Pancreas (tissue), 10 donors: ENCODE measurements at regions not wholly inside any gene's neighbourhood (a gene's known extent, or its start where the extent isn't known, plus 50 kb on each side); places are given as distances from the start of the nearest gene placed in this dataset.

Experiments used
- ATAC-seq, 4 donors: fragments of 200-7000 bp; cut with Tn5 transposase; one replicate each; pipeline versions ENCODE4 v1.8.0 to v1.9.1; 2020; ENCODE audit warnings: mild to moderate bottlenecking in 4 of 4, moderate library complexity in 4 of 4
- DNase-seq, 6 donors: peaks; one replicate each; pipeline ENCODE4 v3.0.0-alpha.2; 2020
- FAIRE-seq: peaks from 2 replicates; lab custom pipeline; 2012; peaks lifted over from hg19 to GRCh38; lab: Jason Lieb, UNC
- H3K27ac ChIP-seq, 4 donors: fragments of 200-600 bp; sonication (generic); 1 replicate in 3 of 4; 2 replicates in 1 of 4; pipeline versions ENCODE4 v1.5.0 to v1.8.0; 2020
- H3K27me3 ChIP-seq, 4 donors: fragments of 200-600 bp; one replicate each; pipeline ENCODE4 v1.8.0; 2021
- H3K36me3 ChIP-seq, 3 donors: fragments of 200-600 bp; sonication (generic) in 1 of 3; one replicate each; pipeline versions ENCODE4 v1.5.0 to v1.8.0; 2020 to 2021
- H3K4me1 ChIP-seq, 3 donors: fragments of 200-600 bp; one replicate each; pipeline ENCODE4 v1.8.0; 2021
- H3K4me3 ChIP-seq, 4 donors: fragments of 200-600 bp; sonication (generic) in 2 of 4; one replicate each; pipeline versions ENCODE4 v1.5.0 to v1.8.0; 2020 to 2021
- H3K9me3 ChIP-seq, 4 donors: fragments of 200-600 bp; one replicate each; pipeline ENCODE4 v1.8.0; 2021
- CTCF ChIP-seq, 4 donors: fragments of 200-600 bp; sonication (generic) in 3 of 4; IDR thresholded peaks; one replicate each; pipeline versions ENCODE4 v1.5.0 to v1.8.0; 2021; ENCODE audit warnings: antibody characterized with exemption in 4 of 4
- WGBS, 2 donors: extraction: QIAGEN DNeasy Blood & Tissue Kit; methylation state at CpG; one replicate each; pipeline ENCODE4 v1.1.7; 2013; 5-methylcytosine and 5-hydroxymethylcytosine counted together
- intact Hi-C, 3 donors: fragments of 100-400 bp; cut with DNase I; formaldehyde crosslinking; loops; one replicate each; pipeline versions ENCODE4 v1.11.1 to v1.14.2; 2022
- donor health status: healthy with polysubstance abuse.
- donor health status: DM: no; HTN: no; CAD: no; lungs with moderate emphysema.
- donor health status: DM: no; HTN: no; CAD: no.
- donor health status: control.
- donor health status: control.
- donor health status: Bipolar disorder and iron deficiency.
- donor health status: DM: yes; HTN: yes; CAD: no.
- donor health status: DM: no; HTN: no; CAD: no.
- donor health status: DM: no; HTN: no; CAD: no.
- donor health status: DM: yes; HTN: yes; CAD: no.

DNA sequence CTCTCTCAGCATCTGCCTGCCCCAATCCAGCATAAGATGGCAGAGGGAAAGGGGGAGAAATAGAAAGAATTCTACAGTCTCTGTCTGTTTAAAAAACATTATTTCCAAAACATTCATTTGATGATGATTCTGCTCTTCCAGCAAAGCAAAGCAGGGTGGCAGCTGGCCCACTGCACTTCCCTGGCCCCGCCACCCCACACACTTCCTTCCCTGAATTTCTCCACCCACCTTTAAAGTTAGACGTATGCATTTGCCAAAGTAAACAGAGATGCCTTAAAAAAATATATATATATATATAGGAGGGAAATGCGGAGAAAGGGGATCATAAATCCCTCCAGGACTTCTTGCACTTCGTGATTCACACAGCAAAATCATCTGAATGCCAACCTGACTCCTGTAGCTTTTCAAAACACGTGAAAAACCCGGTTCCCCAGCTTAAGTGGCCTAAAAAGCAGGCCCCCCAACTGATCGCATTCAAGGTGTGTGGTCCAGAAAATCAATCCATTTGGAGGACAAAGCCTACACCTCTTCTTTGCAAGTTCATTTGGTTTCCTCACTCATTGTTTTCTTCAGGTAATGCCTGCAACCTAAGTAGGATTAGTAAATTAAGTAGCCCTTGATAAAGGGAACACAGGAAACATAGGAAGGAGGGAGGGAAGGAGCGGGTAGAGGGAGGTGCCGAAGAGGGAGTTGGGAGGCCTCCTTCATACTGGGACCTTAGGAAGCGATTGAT, 68.8 kb downstream of the LLPH start:
- DNase-seq (no peak), FAIRE-seq (no peak), ATAC-seq (no peak)
- intact Hi-C loops = no loop called here
- Histone ChIP-seq H3K36me3 (no peaks in the 10 kb centered on the region), H3K27me3 (no peaks in the 10 kb centered on the region), H3K9me3 (no peaks in the 10 kb centered on the region), H3K27ac (no peak overlapping the region), H3K4me1 (no peaks in the 10 kb centered on the region), H3K4me3 (no peak overlapping the region)
- WGBS, 2 donors = 65 to 69% methylated on average over 10 of the region's 10 CpGs
- no peak for TF ChIP-seq CTCF (IDR thresholded peaks at IDR 0.05)

DNA sequence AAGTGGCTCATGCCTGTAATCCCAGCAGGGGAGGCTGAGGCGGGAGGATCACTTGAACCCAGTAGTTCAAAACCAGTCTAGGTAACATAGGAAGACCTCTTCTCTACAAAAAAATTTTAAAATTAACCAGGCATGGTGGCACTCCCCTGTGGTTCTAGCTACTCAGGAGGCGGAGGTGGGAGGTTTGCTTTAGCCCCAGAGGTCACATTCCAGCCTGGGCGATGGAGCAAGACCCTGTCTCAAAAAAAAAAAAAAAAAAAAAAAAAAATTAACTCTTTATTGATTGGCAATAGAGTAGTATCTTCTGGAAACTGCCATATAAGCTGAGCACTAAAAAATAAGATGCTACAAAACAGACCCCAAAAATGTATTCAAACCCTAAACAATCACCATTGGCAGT, 69.5 kb downstream of the LLPH start:
- intact Hi-C loops = no loop called here
- H3K4me1 ChIP-seq = no peaks in the 10 kb centered on the region
- TF ChIP-seq CTCF (IDR thresholded peaks at IDR 0.05) = no peak
- H3K27me3 ChIP-seq = no peaks in the 10 kb centered on the region
- DNase-seq (no peak), ATAC-seq (no peak), FAIRE-seq (no peak)
- H3K4me3 ChIP-seq = no peak overlapping the region
- H3K27ac ChIP-seq = no peak overlapping the region
- no peaks in the 10 kb centered on the region for H3K36me3 ChIP-seq
- no peaks in the 10 kb centered on the region for H3K9me3 ChIP-seq
- WGBS, 2 donors = 75 to 86% methylated on average over 3 of the region's 3 CpGs

GRCh38 chr12:66060163-66060907, 70.2 kb downstream of the LLPH start:
- no peak overlapping the region for H3K4me3 ChIP-seq
- WGBS, 2 donors = 23 to 32% methylated on average over 2 of the region's 2 CpGs
- no peaks in the 10 kb centered on the region for H3K36me3 ChIP-seq
- ATAC-seq = no peak
- H3K9me3 ChIP-seq = no peaks in the 10 kb centered on the region
- H3K27ac ChIP-seq = no peak overlapping the region
- TF ChIP-seq CTCF (IDR thresholded peaks at IDR 0.05) = no peak
- H3K27me3 ChIP-seq = no peaks in the 10 kb centered on the region
- DNase-seq = no peak
- no peak for FAIRE-seq
- intact Hi-C loops = no loop called here
- no peaks in the 10 kb centered on the region for H3K4me1 ChIP-seq

DNA sequence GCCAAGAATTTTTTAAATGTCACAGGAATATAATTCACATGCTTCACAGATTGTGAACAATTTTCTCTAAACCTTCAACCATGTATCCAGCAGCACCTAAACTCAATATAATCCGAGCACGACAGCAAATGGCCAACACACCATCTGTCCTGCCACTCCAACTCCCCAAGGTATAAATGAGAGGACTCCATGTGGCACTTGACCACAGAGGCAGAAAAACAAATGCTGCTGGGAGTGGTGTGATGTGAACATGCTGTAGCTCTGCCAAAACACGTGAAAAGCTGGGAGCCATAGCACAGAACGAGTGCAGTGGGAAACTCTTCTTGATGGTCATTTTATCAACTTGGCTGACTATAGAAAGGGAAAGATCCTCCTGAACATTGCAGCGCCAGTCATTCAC, 70.9 kb downstream of the LLPH start:
- H3K36me3 ChIP-seq = no peaks in the 10 kb centered on the region
- no peaks in the 10 kb centered on the region for H3K4me1 ChIP-seq
- FAIRE-seq (no peak), DNase-seq (no peak), ATAC-seq (no peak)
- no peak overlapping the region for H3K4me3 ChIP-seq
- H3K9me3 ChIP-seq = no peaks in the 10 kb centered on the region
- intact Hi-C loops = no loop called here
- no peaks in the 10 kb centered on the region for H3K27me3 ChIP-seq
- TF ChIP-seq CTCF (IDR thresholded peaks at IDR 0.05) = no peak
- no peak overlapping the region for H3K27ac ChIP-seq
- 75 to 82% methylated on average over 5 of the region's 5 CpGs for WGBS, 2 donors

GRCh38 chr12:66058554-66058953, 72.0 kb downstream of the LLPH start:
- intact Hi-C loops = no loop called here
- WGBS, 2 donors = 91 to 94% methylated on average over 3 of the region's 3 CpGs
- ATAC-seq = no peak
- TF ChIP-seq CTCF (IDR thresholded peaks at IDR 0.05) = no peak
- no peak for FAIRE-seq
- Histone ChIP-seq H3K9me3 (no peaks in the 10 kb centered on the region), H3K36me3 (no peaks in the 10 kb centered on the region), H3K27me3 (no peaks in the 10 kb centered on the region), H3K4me1 (no peaks in the 10 kb centered on the region), H3K27ac (no peak overlapping the region), H3K4me3 (no peak overlapping the region)
- no peak for DNase-seq
